HG03159 (cell line): ENCODE measurements at regions not wholly inside any gene's neighbourhood (a gene's known extent, or its start where the extent isn't known, plus 50 kb on each side); places are given as distances from the start of the nearest gene placed in this dataset.
A peak's percentile ranks its signal among the peaks of the same experiment; 100 is the strongest.

ENCODE experiments used
- ATAC-seq: cut with Tn5 transposase; IDR thresholded peaks from one replicate; pipeline ENCODE4 v1.9.1; 2021; ENCODE audit warnings: mild to moderate bottlenecking, moderate library complexity; ENCODE audit not compliant: unreplicated experiment

- no peak for ATAC-seq
Measured at GRCh38 chr3:127461286-127461910, 129.1 kb downstream of the TPRA1 start.

DNA sequence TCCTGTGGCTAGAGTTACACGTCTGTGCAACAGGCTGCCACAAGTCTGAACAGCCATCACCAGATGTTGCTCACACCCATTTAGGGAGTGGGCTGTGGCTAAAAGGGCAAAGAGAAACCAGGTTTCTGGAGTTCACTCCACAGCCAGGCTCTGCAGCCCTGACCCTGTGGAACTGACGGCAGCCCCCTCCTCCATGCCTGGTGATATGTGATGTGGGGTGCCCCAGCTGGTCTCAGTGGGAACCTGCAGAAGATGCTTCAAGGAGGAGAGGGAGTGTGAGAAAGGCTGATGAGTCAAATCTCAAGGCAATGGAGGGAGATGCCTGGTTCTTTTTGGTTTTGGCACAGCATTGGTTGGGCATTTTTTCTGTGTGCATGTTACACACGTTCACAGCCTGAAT is 130.6 kb downstream of the TPRA1 start:
- ATAC-seq, result no peak

GRCh38 chr3:127458696-127459604 is 131.6 kb downstream of the TPRA1 start:
- no peak for ATAC-seq

- no peak for ATAC-seq
Measured at GRCh38 chr3:127457546-127458145, 132.9 kb downstream of the TPRA1 start.

GRCh38 chr3:127457094-127457475 is 133.4 kb downstream of the TPRA1 start:
- no peak for ATAC-seq

- ATAC-seq, result no peak
Measured at GRCh38 chr3:127456471-127457093, 134.0 kb downstream of the TPRA1 start.

DNA sequence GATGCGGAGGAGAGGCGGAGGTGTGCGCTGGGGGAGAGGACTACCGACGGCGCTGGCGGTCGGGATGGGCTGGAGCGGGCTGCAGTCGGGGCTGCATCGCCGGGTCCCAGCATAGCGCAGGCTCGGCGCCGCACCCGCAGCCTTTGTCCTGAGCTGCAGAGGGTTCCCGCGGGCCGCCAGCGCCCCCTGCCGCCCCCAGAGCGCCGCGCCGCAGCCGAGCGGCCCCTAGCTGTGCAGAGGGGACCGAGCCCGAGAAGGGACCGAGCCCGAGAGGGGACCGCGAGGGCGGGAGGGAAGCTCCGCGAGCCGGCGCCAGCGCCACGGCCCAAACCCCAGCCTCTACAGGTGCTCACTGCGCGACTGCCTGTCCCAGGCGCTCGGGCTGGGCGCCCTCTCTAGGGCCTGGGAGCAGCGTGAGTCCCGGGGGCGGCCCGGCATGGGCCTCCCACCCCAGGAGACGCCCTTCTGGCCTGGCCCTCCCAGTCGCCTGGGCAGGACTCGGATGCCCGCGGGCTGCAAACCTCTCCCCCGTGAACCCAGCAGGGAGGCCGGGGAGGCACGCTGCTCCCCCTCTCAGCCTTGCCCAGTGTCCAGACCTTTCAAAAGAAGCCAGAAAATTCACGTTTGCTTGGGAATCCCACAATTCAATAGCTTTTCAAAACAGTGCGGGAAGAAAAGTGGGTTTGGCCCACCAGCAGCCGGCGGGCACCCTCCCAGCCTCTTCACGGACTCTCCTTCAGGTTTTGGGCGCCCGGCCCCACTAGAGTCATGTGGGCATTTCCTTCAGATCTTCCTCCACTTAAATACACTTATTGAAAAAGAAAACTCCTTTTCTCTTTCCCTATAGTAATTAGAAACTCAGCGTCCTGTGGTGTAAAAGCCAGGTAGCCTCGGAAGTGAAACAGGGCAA is 134.7 kb downstream of the TPRA1 start:
- peak; percentile 84 for ATAC-seq

GRCh38 chr3:127454968-127455367 is 135.6 kb downstream of the TPRA1 start:
- ATAC-seq, result no peak

DNA sequence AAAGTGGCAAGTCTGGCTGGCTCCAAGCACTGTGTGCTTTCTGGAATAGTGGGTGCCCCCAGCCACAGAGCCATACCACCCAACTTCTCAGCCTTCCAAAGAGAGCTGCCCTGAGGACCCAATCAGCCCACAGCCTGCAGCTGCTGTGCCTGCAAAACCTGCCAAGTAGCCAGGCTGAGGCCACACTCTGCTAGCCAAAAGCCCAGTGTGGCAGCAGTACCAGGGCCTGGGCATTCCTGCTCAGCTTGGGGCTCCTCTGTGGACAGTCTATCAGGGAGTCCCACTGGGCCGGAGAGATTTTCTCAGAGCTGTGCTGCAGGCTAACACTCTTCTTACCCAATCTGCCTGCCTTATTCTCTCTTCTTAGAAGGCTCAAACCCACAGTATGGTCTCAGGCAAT is 136.5 kb downstream of the TPRA1 start:
- ATAC-seq, result no peak

- ATAC-seq, result no peak
Measured at GRCh38 chr3:127452321-127452821, 138.2 kb downstream of the TPRA1 start.

DNA sequence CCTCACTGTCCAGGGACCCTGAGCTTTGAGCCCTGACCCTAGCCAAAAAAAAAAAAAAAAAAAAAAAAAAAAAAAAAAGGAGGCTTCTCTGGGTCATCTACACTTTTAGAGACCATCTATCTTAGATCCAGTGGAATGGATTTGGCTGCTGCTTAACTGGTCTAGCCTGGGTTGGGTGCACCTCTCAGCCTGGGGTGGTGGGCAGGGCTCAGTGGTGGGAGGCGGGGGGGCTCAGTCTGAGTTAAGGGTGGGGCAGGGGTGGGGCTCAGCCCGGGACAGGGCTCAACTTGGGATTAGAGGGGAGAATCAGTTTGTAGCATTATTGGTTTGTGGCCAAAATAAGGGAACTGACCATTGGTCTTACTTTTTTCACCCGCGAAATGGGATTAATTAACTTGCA is 139.2 kb downstream of the TPRA1 start:
- ATAC-seq, result no peak

GRCh38 chr3:127450331-127450730 is 140.2 kb downstream of the TPRA1 start:
- ATAC-seq, result no peak

DNA sequence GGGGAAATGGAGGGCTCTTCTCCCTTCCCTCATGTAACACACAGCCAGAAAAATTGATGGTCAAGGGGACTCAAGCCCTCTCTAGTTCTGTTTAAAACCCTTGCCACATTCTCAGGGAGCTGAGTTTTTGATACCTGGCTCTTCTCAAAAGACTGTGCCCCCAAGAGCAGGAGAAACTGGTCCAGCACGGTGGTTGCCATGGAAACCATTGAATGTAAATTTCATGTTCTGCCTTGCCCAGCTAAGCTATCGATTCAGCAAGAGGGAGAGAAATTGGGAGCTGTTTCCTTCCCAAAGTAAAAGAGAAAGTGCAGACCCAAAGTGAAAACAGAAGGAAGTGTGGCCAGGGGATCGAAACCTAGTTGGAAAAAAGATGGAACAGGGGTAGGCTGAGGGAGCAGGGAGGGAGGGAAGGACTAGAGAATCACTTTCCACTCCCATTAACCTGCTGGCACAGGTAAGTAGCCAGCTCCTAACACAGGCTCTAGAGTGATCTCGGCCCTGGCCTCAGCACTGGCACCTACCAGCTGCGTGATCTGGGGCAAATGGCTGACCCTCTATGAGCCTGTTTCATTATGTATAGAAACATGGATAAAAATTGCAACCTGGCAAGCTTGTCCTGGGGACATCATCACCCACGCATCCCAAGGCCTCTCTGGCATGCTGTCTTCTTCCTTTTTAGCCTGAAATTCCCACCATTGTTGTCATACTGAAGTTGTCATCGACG is 140.9 kb downstream of the TPRA1 start:
- no peak for ATAC-seq

DNA sequence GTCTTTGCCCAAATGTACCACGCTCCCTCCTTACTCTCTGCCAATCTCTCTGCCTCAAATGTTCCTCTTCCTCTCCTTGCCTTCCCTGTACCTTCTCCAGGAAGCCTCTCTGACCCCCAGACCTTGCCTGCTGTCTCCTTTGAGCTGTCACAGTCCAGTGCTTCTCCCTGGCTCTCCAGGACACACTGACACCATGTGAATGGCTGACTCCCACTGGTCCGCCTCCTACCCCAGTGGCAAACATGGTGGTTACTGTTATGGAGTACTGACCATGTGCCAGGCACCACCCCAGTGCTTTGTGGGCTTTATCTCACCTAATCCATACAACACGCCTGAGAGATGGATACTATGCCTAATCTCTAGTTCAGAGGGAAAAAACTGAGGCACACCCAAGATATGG is 141.9 kb downstream of the TPRA1 start:
- ATAC-seq, result no peak

- no peak for ATAC-seq
Measured at GRCh38 chr3:127448161-127448561, 142.4 kb downstream of the TPRA1 start.

DNA sequence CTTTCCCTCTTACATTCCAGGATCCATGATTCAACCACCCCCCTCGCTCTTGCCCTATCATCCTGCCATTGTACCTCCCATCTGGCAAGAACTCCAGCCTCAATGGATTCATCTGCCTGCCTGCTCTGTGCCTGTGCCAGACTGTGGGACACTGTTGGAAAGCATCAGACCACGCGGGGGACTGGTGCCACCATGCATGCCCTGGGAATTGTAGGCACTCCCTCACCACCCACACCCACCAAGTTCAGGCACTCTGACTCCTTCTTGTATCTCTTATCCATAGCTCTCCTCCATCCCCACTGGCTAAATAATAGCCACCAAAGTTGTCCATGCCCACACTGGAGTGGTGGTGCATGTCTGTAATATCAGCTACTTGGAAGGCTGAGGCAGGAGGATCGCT is 143.8 kb downstream of the TPRA1 start:
- no peak for ATAC-seq

DNA sequence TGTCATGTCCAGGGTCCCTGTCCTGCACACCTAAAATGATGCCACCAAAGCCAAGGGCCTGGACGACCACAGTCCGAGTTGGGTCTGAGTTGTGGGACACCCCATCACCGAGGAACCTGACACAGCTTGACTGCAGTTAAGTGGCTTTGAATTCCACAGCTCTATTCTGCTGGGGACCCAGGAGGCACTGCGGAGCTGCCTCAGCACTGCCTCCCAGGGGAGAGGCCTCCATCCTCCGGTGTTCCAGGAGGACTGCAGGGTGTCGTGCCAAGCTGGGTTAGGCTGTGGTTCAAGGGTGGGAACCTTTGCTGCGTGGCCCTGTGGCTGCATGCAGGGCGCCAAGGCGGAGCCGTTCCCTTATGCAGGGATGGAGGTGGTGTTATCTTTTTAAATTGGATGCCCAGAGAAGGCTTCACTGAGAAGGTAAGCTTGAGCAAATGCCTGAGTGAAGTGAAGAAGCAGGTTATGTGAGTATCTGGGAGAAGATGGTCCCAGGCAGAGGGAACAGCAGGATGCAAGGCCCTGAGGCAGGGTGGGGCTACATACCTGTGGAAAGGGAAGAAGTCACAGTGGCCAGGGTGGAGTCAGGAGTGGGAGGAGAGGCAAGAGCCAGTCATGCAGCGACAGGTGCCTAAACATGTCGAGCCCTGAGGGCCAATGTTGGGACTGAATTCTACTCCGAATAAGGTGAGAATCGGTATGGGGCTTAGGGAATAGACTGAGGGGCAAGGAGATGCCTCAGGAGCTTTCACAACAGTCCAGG is 144.8 kb downstream of the TPRA1 start:
- ATAC-seq, result no peak

- ATAC-seq, result no peak
Measured at GRCh38 chr3:127444761-127445160, 145.8 kb downstream of the TPRA1 start.
